IMR-90 (cell line): ENCODE measurements at regions not wholly inside any gene's neighbourhood (a gene's known extent, or its start where the extent isn't known, plus 50 kb on each side); places are given as distances from the start of the nearest gene placed in this dataset.

ENCODE experiments used
- ELK1 ChIP-seq: fragments of 150-350 bp; IDR thresholded peaks from 2 replicates; pipeline ENCODE4 v1.6.1; 2016; ENCODE audit warnings: low read depth, mild to moderate bottlenecking, low read length, moderate library complexity, borderline replicate concordance
- POLR2A ChIP-seq: IDR thresholded peaks from 2 replicates; pipeline ENCODE4 v1.6.1; 2012; ENCODE audit warnings: mild to moderate bottlenecking, low read depth, low read length
- RAD21 ChIP-seq: IDR thresholded peaks from 2 replicates; pipeline ENCODE4 v1.6.1; 2012; ENCODE audit warnings: low read length, improper control_type of control experiment
- RCOR1 ChIP-seq: IDR thresholded peaks from 2 replicates; pipeline ENCODE4 v1.6.1; 2012; ENCODE audit warnings: mild to moderate bottlenecking, low read length, improper control_type of control experiment; ENCODE audit not compliant: insufficient replicate concordance

- TF ChIP-seq RCOR1 (no peak), ELK1 (no peak), RAD21 (no peak), POLR2A (no peak)
These were observed 103.9 kb upstream of the DCC start for GRCh38 chr18:52236131-52236530.
